HG03457 (cell line): ENCODE measurements at regions not wholly inside any gene's neighbourhood (a gene's known extent, or its start where the extent isn't known, plus 50 kb on each side); places are given as distances from the start of the nearest gene placed in this dataset.

ENCODE experiments used
- ATAC-seq: cut with Tn5 transposase; IDR thresholded peaks from one replicate; pipeline ENCODE4 v1.9.1; 2021; ENCODE audit warnings: moderate number of reproducible peaks; ENCODE audit not compliant: unreplicated experiment

DNA sequence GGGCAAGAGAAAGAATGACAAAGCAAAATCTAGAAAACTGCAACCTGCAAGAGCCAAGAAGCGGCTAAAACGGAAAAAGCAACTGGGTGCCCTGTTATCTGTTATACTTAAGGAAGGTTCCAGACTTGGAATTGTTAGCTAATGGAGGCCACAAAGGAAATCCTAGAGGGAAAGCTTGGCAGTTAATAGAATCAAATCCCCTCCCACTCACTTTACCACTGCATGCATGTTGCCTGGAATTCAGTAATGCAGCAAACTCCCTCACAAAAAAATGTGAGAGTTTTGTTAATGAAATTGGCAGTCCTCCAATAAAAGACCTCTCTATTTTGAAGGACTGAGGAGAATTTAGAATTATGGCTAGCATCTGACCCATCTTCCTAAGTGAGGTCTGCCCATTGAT, 164.2 kb upstream of the SOX5 start:
- ATAC-seq, result no peak

DNA sequence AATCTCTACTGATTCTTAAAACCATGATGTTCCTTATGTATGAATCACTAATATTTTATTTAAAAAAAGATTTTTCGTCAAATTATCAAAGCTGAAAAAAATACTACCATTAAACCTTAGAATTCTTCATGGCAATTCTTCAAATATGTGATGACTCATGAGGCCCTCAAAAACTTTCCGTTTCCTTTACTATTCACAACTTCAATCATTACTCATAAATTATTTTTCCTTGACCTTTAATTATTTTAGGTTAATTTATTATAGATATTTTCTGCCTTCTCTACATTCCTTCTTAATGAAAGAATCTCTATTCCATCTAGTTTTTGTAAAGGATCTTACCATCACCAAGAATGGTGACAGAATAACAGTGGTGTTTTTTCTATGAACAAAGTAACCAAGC, 162.1 kb upstream of the SOX5 start:
- ATAC-seq, result no peak

GRCh38 chr12:24111086-24111485, 161.6 kb upstream of the SOX5 start:
- ATAC-seq, result no peak

DNA sequence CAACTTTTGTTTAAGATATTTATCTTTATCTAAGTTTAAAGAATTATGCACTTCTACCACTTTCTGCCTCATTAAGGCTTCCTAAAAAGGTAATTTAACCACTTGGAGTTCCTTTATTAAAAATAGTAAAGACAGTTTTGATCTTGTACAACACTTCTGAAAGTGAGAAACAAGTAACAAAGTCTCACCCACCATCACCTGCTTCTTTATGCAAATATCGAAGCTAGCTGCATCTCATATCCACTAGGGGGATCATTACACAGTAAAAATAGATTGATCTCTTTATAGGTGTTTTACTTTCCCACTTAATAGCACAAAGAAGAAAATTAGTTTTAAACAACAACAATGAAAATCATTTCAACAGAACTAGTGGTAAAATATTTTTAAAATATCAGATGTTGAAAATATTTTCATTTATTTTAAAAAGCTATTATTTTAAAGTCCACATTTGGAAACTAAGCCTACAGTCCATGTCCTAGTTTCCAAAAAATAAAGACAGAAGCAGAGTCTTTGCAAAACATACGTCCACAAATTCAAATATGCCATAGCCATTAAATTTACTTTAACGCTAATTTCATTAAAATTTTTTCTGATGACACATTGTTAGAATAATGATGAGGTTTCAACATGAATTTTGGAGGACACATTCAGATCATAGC, 160.0 kb upstream of the SOX5 start:
- ATAC-seq, result peak; percentile 66

- ATAC-seq, result no peak
Observed at GRCh38 chr12:24102676-24103075, 153.2 kb upstream of the SOX5 start.

DNA sequence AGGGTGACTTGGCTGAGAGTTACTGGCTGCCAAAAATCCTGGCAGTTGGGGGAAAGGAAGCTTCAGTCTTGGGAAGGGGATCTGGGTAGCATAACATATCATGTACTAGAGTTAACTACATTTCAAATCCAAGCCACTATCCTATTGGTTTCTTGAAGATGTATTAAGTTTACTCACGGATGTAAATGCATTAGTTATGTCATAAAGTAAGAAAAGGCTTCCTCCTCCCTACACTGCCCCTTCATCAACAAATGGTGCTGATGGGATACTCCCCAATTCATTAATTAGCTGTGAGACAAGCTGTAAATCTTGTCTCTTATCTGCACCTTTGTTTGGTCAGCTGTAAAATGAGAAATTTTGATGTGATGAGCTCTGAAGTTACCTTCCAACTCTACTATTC, 150.1 kb upstream of the SOX5 start:
- ATAC-seq, result no peak

DNA sequence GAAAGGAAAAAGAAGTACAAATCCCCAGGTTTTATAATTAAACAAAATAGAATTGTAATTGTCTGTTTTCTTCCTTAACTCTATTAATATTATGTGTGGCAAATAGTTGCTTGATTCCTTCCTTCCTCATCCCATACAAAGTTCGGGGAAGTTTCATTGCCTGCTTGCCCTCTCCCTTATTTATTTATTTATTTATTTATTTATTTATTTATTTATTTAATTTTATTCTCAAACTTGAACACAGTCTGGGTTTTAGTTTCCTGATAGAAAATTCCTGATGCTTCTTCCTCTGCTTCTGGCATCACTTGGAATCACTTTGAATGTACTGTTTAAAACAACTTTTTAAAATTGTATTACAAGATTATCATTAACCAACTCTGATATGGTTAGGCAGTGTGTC, 145.8 kb upstream of the SOX5 start:
- no peak for ATAC-seq

DNA sequence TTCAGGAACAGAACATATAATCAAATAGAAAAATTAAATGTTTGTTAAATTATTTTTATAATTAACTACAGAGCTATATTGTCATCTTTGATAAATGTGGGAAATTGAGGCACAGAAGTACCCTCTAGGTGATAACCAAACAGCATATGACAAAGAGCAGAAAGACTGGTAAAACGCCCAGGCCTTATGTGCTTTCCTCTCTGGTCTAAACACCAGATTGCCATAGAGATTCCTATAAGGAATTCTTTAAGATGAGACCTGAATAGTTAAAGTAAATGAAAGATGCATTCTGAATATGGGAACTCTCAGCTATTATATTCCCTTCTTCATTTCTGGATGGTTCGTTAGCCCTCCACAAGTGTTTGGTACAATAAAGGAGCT, 140.0 kb upstream of the SOX5 start:
- ATAC-seq, result no peak

GRCh38 chr12:24088751-24089509, 139.5 kb upstream of the SOX5 start:
- no peak for ATAC-seq

DNA sequence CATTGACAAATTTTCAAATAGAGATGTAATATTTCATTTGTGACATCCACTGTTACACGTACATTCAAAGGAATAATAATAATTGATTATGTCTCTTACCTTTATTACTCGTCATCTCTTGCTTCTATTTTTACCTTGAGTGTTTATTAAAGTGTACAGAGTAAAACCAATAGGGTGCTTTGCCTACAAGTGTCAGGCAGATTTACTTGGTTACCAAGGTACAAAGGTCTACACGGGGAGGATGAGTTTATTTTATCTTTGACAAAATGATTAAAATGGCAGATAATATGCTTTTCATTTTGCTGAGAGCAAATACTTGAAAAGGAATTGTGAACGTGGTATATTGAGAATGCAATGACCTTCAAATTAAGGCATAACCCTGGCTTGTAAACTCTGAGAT, 137.8 kb upstream of the SOX5 start:
- no peak for ATAC-seq

- ATAC-seq, result no peak
Observed at GRCh38 chr12:24084800-24085199, 135.3 kb upstream of the SOX5 start.

GRCh38 chr12:24083838-24084237, 134.4 kb upstream of the SOX5 start:
- ATAC-seq, result no peak

DNA sequence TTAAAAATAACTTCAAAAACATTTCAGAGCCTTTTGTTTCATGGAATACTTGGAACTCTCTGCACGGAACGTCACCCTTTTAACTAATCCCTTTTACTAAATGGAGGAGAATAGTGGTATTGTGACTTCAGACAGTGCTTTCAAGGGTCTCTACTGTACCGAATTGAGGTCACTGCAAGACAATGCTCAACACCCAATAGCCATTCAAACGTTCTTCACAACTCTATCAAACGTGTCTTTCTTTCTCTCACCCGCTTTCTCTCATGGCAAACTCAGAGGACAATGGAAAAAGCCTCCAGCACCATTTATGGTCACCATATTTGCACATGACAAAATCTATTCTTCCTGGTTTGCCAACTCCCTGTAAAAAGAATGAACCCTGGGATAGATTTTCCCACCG, 132.1 kb upstream of the SOX5 start:
- ATAC-seq, result no peak

DNA sequence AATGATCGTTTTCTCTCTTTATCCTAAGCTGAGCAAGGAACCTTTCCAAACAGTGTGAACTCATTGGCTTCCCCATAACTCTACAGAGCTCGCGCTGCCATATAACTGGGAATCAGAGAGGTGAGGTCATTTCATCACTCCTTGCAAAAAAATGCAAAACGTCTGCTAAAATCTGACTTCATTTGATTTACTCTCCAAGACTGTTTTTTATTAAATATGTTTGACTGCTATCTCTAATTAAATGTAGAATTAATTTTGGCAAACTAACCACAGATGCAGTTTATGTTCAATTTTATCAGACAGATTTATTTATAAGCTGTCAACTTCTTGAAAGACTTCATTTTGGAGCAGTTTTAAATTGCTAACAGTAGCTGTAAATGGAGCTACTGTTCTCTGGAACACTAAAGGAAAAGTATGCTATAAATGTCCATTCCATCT, 131.6 kb upstream of the SOX5 start:
- no peak for ATAC-seq

- no peak for ATAC-seq
Observed at GRCh38 chr12:24080465-24080864, 131.0 kb upstream of the SOX5 start.

DNA sequence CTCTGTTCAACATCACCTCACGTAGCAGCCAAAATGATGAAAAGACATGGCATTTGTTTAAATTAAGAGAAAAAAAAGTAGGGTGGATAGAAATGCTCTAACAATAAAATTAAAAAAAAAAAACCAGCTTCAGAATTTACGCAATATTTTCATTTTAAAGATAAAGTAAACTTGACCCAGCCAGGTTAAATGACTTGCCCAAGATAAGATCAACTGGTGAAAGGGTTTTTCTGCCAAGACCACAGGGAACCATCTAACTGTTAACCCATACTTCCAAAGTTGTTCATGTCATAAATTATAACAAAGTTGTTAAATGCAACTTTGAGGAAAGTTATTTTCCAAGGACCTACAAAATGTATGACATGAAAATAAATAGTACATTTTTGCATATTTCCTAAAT, 129.6 kb upstream of the SOX5 start:
- ATAC-seq, result no peak

DNA sequence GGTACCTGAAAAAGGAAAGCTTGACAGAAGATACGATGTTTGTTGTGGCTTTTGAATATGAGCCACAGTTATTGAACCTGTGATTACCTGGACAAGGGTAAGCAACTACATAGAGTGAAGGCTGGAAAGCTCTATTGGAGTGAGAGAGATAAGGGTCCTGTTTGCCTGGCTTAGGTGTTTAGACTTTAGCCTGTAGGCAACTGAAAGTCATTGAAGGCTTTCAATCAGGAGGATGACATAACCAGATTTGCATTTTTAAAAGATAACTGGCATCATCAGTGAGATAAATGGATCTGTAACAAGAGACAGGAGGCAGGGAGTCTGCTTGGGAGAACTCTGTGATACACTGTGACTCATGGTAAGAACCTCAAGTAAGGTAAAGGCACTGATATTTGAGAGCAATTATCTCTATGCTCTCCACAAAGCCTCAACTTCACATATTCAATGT, 128.9 kb upstream of the SOX5 start:
- ATAC-seq, result no peak

DNA sequence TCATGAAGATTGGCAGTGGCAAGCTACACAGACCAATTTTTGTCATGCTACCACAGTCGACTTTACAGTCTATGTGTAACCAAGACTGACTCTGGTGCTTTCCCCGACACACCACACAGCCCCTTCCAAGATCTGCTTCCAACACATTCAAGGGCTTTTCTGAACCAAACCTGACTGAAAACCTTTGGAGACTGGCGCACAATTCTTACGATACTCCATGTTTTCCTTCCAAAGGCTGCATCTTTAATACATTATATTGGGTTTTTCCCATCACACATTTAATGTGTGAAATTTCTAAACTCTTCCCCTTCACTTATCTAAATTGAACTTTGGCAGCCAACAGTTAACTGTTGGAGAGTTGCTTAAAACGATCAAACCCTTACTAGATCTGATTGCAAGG, 127.7 kb upstream of the SOX5 start:
- ATAC-seq, result no peak

GRCh38 chr12:24075650-24076049, 126.2 kb upstream of the SOX5 start:
- no peak for ATAC-seq

DNA sequence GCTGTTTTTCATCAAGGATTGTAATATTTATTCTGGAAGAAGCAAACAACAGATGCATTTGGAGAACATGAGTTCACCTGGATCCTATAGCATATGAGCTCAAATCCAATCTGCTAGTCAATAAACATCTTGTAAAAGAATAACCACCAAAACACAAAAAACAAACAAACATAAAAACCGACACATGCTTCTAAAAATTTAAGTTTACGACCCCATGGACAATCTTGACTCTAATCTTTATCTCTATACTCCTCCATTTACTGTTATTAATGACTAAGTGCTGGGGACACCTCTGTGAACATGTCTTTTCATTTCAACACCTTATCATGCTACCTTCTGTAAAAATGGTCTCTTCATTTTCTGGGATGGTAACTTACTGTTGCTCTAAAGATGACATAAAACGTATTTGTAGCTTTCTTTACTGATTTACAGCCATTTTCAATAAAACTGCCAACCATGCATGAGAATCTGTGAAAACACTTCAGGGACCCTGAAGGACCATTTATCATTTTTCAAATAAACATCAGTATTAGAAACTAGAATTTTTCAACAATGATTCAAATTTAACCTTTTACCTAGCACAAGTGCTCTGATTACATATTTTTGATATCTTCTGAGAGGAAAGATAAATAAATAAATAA, 123.8 kb upstream of the SOX5 start:
- no peak for ATAC-seq

- no peak for ATAC-seq
Observed at GRCh38 chr12:24072302-24072701, 122.8 kb upstream of the SOX5 start.

GRCh38 chr12:24071842-24072241, 122.4 kb upstream of the SOX5 start:
- ATAC-seq, result no peak
